Chondrocyte (in vitro differentiated cells): ENCODE measurements at regions not wholly inside any gene's neighbourhood (a gene's known extent, or its start where the extent isn't known, plus 50 kb on each side); places are given as distances from the start of the nearest gene placed in this dataset.

Experiments
- DNase-seq: peaks from one replicate; pipeline ENCODE4 v3.0.0; 2021; ENCODE audit warnings: mixed read lengths, low spot score
- H3K27ac Mint-ChIP-seq: one replicate; pipeline ENCODE4 v1.8.0; 2021; ENCODE audit warnings: mild to moderate bottlenecking, moderate library complexity, mixed read lengths; ENCODE audit not compliant: unreplicated experiment
- H3K27me3 Mint-ChIP-seq: 2 replicates; pipeline ENCODE4 v1.8.0; 2021; ENCODE audit warnings: low read depth, mixed read lengths
- H3K36me3 Mint-ChIP-seq: 2 replicates; pipeline ENCODE4 v1.8.0; 2021; ENCODE audit warnings: low read depth, mixed read lengths
- H3K4me1 Mint-ChIP-seq: 2 replicates; pipeline ENCODE4 v1.8.0; 2021; ENCODE audit warnings: low read depth, mild to moderate bottlenecking, mixed read lengths
- H3K4me3 Mint-ChIP-seq: one replicate; pipeline ENCODE4 v1.8.0; 2021; ENCODE audit warnings: mild to moderate bottlenecking, moderate library complexity, mixed read lengths; ENCODE audit not compliant: unreplicated experiment
- H3K9me3 Mint-ChIP-seq: 2 replicates; pipeline ENCODE4 v1.8.0; 2021; ENCODE audit warnings: low read depth, mixed read lengths
- TF ChIP-seq, protein P1 (sequence below): fragments of 200-600 bp; sonication (generic); IDR thresholded peaks from 2 replicates; pipeline ENCODE4 v1.5.0; 2021; ENCODE audit warnings: antibody characterized with exemption, mild to moderate bottlenecking, moderate library complexity

DNA sequence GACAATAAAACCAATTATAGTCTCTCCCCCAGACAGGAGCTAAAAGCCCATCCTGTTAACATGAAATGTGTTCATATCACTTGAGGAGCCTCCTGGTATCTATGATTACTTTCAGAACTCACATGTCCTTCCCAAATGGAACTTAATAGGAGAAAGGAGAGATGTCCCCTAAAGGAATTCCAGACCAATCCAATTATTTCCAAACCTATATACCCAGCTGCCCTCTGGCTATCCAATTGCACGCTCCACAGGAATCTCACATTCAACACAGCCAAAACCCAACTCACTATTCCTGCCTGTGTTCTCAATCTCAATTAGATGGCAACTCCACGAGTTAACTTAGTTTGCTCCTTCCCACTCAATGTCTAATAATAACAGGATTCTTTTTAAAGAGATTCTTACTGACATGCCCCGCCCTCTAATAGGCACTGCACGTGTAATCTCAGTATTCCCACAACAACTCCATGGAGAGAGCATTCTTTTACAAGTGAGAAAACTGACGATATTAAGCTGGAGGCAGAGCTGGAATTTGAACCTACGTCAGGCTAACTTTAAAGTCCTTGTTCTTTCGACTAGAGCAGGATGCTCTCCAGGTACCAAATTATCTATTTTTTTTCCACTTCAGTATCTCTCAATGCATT, 59.1 kb upstream of the SEC16B start:
- no peak for DNase-seq
- no peaks in the 10 kb centered on the region for H3K27me3 Mint-ChIP-seq
- TF ChIP-seq, protein P1, sequence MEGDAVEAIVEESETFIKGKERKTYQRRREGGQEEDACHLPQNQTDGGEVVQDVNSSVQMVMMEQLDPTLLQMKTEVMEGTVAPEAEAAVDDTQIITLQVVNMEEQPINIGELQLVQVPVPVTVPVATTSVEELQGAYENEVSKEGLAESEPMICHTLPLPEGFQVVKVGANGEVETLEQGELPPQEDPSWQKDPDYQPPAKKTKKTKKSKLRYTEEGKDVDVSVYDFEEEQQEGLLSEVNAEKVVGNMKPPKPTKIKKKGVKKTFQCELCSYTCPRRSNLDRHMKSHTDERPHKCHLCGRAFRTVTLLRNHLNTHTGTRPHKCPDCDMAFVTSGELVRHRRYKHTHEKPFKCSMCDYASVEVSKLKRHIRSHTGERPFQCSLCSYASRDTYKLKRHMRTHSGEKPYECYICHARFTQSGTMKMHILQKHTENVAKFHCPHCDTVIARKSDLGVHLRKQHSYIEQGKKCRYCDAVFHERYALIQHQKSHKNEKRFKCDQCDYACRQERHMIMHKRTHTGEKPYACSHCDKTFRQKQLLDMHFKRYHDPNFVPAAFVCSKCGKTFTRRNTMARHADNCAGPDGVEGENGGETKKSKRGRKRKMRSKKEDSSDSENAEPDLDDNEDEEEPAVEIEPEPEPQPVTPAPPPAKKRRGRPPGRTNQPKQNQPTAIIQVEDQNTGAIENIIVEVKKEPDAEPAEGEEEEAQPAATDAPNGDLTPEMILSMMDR, result no peak
- H3K4me3 Mint-ChIP-seq, result no peak overlapping the region
- no peaks in the 10 kb centered on the region for H3K36me3 Mint-ChIP-seq
- peaks cover 28% of the 10 kb centered on the region for H3K4me1 Mint-ChIP-seq
- no peaks in the 10 kb centered on the region for H3K9me3 Mint-ChIP-seq
- no peak overlapping the region for H3K27ac Mint-ChIP-seq

- H3K4me1 Mint-ChIP-seq, result peaks cover 25% of the 10 kb centered on the region
- H3K27ac Mint-ChIP-seq, result no peak overlapping the region
- H3K36me3 Mint-ChIP-seq, result no peaks in the 10 kb centered on the region
- no peak for DNase-seq
- no peak overlapping the region for H3K4me3 Mint-ChIP-seq
- no peaks in the 10 kb centered on the region for H3K9me3 Mint-ChIP-seq
- TF ChIP-seq, protein P1, result no peak
- H3K27me3 Mint-ChIP-seq, result no peaks in the 10 kb centered on the region
Measured at GRCh38 chr1:178030467-178030866, 60.6 kb upstream of the SEC16B start.

DNA sequence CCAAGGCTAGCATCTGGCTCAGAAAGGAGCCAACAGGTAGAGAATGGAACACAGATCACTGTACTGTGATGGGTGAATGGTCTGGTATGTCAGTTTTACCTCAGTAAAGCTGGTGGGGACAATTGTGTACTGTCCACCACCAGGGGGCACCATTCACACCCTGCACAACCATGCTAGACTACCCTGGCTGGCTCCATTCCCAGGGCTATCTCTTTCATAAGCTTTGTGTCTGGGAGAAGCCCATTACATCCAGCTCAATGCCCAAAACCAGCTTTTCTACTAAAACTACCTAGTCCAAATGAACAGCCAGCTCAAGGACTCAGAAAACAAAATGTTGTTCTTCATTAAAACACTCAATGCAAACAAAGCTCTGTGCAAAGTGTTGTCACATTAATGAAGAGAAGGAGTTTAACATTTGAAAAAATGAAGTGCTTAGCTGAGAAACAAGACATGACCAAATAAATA, 62.0 kb upstream of the RASAL2 start:
- Mint-ChIP-seq H3K36me3 (no peaks in the 10 kb centered on the region), H3K4me1 (peaks cover 20% of the 10 kb centered on the region), H3K27ac (peak overlapping the region; percentile 5), H3K27me3 (no peaks in the 10 kb centered on the region), H3K4me3 (no peak overlapping the region), H3K9me3 (no peaks in the 10 kb centered on the region)
- TF ChIP-seq, protein P1, result peak; percentile 92
- no peak for DNase-seq

- Mint-ChIP-seq H3K4me1 (peaks cover 20% of the 10 kb centered on the region), H3K36me3 (no peaks in the 10 kb centered on the region), H3K9me3 (no peaks in the 10 kb centered on the region), H3K4me3 (no peak overlapping the region), H3K27me3 (no peaks in the 10 kb centered on the region), H3K27ac (no peak overlapping the region)
- TF ChIP-seq, protein P1, result no peak
- DNase-seq, result no peak
Measured at GRCh38 chr1:178033019-178033418, 60.9 kb upstream of the RASAL2 start.

DNA sequence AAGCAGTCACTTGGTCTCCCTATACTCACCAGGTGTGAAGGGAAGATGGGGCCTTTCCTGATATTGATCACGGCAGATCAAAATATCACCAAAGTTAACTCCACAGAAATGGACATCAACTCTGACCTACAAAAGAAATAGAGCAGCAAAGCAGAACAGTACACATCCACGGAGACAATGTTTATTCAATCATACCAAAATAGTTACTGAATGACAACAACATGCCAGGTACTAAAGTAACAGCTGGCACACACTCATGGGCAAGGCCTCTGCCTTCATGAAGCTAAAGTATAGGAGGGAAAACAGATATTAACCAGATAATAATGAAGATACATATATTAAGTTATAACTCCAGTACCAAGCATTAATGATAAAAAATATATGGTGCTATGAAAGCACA, 59.2 kb upstream of the RASAL2 start:
- TF ChIP-seq, protein P1, result no peak
- no peak for DNase-seq
- no peaks in the 10 kb centered on the region for H3K9me3 Mint-ChIP-seq
- H3K36me3 Mint-ChIP-seq, result no peaks in the 10 kb centered on the region
- H3K4me3 Mint-ChIP-seq, result no peak overlapping the region
- no peak overlapping the region for H3K27ac Mint-ChIP-seq
- H3K4me1 Mint-ChIP-seq, result peaks cover 20% of the 10 kb centered on the region
- no peaks in the 10 kb centered on the region for H3K27me3 Mint-ChIP-seq
